ENCODE measurements at regions not wholly inside any gene's neighbourhood (a gene's known extent, or its start where the extent isn't known, plus 50 kb on each side); places are given as distances from the start of the nearest gene placed in this dataset.
"Not testable (repeated sequence)": the region's sequence is repeated elsewhere in the genome, so short reads cannot be mapped to it uniquely, and the experiment has no call there.

- H3K4me3 ChIP-seq (ENCODE audit: low read depth, low read length), result no peak overlapping the region
- CTCF ChIA-PET, result interaction anchor here (1.0 kb wide), 2 partner anchors 13 to 90 kb away, joined by 3 to 6 read pairs; partner anchors contain the start of gene TACR1
- no peak for DNase-seq (ENCODE audit: low read depth)
Observed at GRCh38 chr2:75289771-75290170, 90.5 kb upstream of the TACR1 start.

DNA sequence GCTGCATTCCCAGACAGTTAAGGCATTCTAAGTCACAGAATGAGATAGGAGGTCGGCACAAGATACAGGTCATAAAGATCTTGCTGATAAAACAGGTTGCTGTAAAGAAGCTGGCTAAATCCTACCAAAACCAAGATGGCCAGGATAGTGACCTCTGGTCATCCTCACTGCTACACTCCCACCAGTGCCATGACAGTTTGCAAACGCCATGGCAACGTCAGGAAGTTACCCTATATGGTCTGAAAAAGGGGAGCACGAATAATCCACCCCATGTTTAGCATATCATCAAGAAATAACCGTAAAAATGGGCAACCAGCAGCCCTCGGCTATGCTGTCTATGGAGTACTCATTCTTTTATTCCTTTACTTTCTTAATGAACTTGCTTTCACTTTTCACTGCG, 89.9 kb upstream of the TACR1 start:
- POLR2A ChIA-PET, result not testable (repeated sequence)

More at GRCh38 chr2:75289771-75290170, 90.5 kb upstream of the TACR1 start:
- POLR2A ChIA-PET, result no interaction called here
- TF ChIP-seq, protein P1, sequence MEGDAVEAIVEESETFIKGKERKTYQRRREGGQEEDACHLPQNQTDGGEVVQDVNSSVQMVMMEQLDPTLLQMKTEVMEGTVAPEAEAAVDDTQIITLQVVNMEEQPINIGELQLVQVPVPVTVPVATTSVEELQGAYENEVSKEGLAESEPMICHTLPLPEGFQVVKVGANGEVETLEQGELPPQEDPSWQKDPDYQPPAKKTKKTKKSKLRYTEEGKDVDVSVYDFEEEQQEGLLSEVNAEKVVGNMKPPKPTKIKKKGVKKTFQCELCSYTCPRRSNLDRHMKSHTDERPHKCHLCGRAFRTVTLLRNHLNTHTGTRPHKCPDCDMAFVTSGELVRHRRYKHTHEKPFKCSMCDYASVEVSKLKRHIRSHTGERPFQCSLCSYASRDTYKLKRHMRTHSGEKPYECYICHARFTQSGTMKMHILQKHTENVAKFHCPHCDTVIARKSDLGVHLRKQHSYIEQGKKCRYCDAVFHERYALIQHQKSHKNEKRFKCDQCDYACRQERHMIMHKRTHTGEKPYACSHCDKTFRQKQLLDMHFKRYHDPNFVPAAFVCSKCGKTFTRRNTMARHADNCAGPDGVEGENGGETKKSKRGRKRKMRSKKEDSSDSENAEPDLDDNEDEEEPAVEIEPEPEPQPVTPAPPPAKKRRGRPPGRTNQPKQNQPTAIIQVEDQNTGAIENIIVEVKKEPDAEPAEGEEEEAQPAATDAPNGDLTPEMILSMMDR (IDR thresholded peaks at IDR 0.05; ENCODE audit: insufficient read depth, low read depth, low read length), result no peak
- no peaks in the 10 kb centered on the region for H3K36me3 ChIP-seq (ENCODE audit: control insufficient read depth, insufficient read depth, low read length)
- H3K27me3 ChIP-seq (ENCODE audit: control insufficient read depth, insufficient read depth, low read length), result no peaks in the 10 kb centered on the region

DNA sequence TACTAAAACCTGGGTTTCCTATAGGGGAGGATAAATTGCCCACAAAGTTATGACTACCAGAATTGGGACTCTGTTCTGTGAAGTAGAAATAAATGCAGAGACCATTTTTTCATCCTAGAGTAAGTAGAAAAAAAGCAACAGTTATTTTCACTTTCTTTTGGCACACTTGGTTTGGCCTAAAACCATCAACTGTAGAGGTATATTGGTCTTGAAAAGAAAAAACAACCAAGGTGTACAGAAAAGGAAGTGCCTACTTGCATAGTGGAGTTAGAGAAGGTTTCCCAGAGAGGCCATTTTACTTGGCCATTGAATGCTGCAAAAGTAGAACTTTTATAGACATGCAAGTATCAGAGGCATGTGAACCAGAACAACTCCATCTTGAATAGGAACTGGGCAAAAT, 89.4 kb upstream of the TACR1 start:
- ChIA-PET CTCF (interaction anchor here (1.0 kb wide), 1 partner anchor 11 kb away, joined by 3 read pairs; no protein-coding TSS in a partner anchor), POLR2A (no interaction called here)
- no peak for DNase-seq (ENCODE audit: low read depth)
- TF ChIP-seq, protein P1 (IDR thresholded peaks at IDR 0.05; ENCODE audit: insufficient read depth, low read depth, low read length), result no peak
- Histone ChIP-seq H3K27me3 (ENCODE audit: control insufficient read depth, insufficient read depth, low read length) (no peaks in the 10 kb centered on the region), H3K36me3 (ENCODE audit: control insufficient read depth, insufficient read depth, low read length) (no peaks in the 10 kb centered on the region), H3K4me3 (ENCODE audit: low read depth, low read length) (no peak overlapping the region)

More for the DNA sequence above, 89.9 kb upstream of the TACR1 start:
- CTCF ChIA-PET, result interaction anchor here (1.0 kb wide), 3 partner anchors 11 to 90 kb away, joined by 3 to 6 read pairs (median 3); partner anchors contain the start of gene TACR1
- not testable (repeated sequence) for DNase-seq (ENCODE audit: low read depth); H3K4me3 ChIP-seq (ENCODE audit: low read depth, low read length); H3K27me3 ChIP-seq (ENCODE audit: control insufficient read depth, insufficient read depth, low read length); H3K36me3 ChIP-seq (ENCODE audit: control insufficient read depth, insufficient read depth, low read length)

DNA sequence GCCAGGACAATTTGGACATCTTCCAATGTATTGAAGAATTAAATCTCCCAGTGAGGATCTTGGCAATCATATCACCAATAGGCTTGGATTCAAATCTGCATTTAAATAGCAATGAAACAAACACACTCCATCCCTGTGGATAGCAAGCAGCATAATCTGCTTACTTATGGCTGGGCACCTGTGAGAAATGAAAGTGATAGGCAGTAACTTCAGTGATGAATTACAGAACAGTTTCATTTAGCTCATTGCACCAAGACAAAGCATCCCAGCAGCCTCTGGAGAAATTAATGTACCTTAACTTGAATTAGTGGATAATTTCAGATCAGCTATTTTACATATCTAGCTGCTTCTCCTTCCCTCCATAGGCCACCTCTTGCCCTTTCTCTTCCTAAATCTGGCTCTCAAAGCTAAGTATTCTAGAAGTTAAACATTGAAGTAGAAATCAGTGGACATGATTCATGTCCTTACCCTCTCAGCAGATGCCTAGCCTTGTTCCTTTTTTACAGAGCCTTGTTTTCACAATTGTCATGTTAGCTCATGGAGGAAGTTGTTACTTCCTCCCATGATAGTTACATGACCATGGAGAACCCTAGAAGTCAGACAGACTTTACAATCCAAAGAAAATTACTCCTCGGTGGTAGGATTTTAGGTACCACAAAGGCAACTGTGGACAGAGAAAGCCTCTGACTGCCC, 88.5 kb upstream of the TACR1 start:
- Histone ChIP-seq H3K27me3 (ENCODE audit: control insufficient read depth, insufficient read depth, low read length) (no peaks in the 10 kb centered on the region), H3K4me3 (ENCODE audit: low read depth, low read length) (no peak overlapping the region), H3K36me3 (ENCODE audit: control insufficient read depth, insufficient read depth, low read length) (no peaks in the 10 kb centered on the region)
- ChIA-PET CTCF (interaction anchor here (0.8 to 1.0 kb wide), 2 partner anchors 10 to 89 kb away, joined by 3 read pairs; partner anchors contain the start of gene TACR1), POLR2A (no interaction called here)
- no peak for DNase-seq (ENCODE audit: low read depth)
- TF ChIP-seq, protein P1 (IDR thresholded peaks at IDR 0.05; ENCODE audit: insufficient read depth, low read depth, low read length), result no peak

GRCh38 chr2:75284345-75284744, 85.0 kb upstream of the TACR1 start:
- TF ChIP-seq, protein P1 (IDR thresholded peaks at IDR 0.05; ENCODE audit: insufficient read depth, low read depth, low read length), result no peak
- no peak for DNase-seq (ENCODE audit: low read depth)
- no peak overlapping the region for H3K4me3 ChIP-seq (ENCODE audit: low read depth, low read length)

More at GRCh38 chr2:75284345-75284744, 85.0 kb upstream of the TACR1 start:
- CTCF ChIA-PET, result no interaction called here
- Histone ChIP-seq H3K36me3 (ENCODE audit: control insufficient read depth, insufficient read depth, low read length) (no peaks in the 10 kb centered on the region), H3K27me3 (ENCODE audit: control insufficient read depth, insufficient read depth, low read length) (no peaks in the 10 kb centered on the region)
- POLR2A ChIA-PET, result no interaction called here
